ENCODE measurements at regions not wholly inside any gene's neighbourhood (a gene's known extent, or its start where the extent isn't known, plus 50 kb on each side); places are given as distances from the start of the nearest gene placed in this dataset.

GRCh38 chr9:106304401-106304920 is 558.5 kb upstream of the ZNF462 start:
- no peak for TF ChIP-seq CTCF (IDR thresholded peaks at IDR 0.05)
- TF ChIP-seq POLR2A (IDR thresholded peaks at IDR 0.05), result no peak

Measured in heart left ventricle (tissue), 13 donors.